Calu3 (cell line): ENCODE measurements at regions not wholly inside any gene's neighbourhood (a gene's known extent, or its start where the extent isn't known, plus 50 kb on each side); places are given as distances from the start of the nearest gene placed in this dataset.

Source experiments
- BruUV-seq: library from RNA; stranded (reverse); fragments of 400-500 nt; replicated peaks from 2 replicates; lab custom pipeline; 2021; lab: Mats Ljungman, UMichigan
- CTCF ChIA-PET: fragments of 300-600 bp; sonication (Branson Sonifier 250); formaldehyde crosslinking; loops from one replicate; lab custom pipeline; 2022; ENCODE audit warnings: antibody characterized with exemption; lab: Charles Lee
- DNase-seq: peaks from one replicate; pipeline ENCODE4 v3.0.0; 2022
- H3K27ac Mint-ChIP-seq: one replicate; pipeline ENCODE4 v1.8.0; 2022; ENCODE audit warnings: mixed read lengths; ENCODE audit not compliant: unreplicated experiment
- H3K27me3 Mint-ChIP-seq: one replicate; pipeline ENCODE4 v1.8.0; 2022; ENCODE audit warnings: mixed read lengths; ENCODE audit not compliant: unreplicated experiment
- H3K36me3 Mint-ChIP-seq: one replicate; pipeline ENCODE4 v1.8.0; 2022; ENCODE audit warnings: mild to moderate bottlenecking, moderate library complexity, mixed read lengths; ENCODE audit not compliant: insufficient read depth, unreplicated experiment
- H3K4me1 Mint-ChIP-seq: one replicate; pipeline ENCODE4 v1.8.0; 2022; ENCODE audit warnings: mild to moderate bottlenecking, low read depth, mixed read lengths; ENCODE audit not compliant: unreplicated experiment
- H3K4me3 Mint-ChIP-seq: one replicate; pipeline ENCODE4 v1.8.0; 2022; ENCODE audit warnings: mild to moderate bottlenecking, low read depth, moderate library complexity, mixed read lengths; ENCODE audit not compliant: unreplicated experiment
- H3K9me3 Mint-ChIP-seq: one replicate; pipeline ENCODE4 v1.8.0; 2022; ENCODE audit warnings: low read depth, mixed read lengths; ENCODE audit not compliant: unreplicated experiment
- intact Hi-C: fragments of 100-400 bp; cut with micrococcal nuclease; formaldehyde crosslinking; loops from one replicate; pipeline ENCODE4 v1.10.0; 2022; ENCODE audit not compliant: unreplicated experiment
- TF ChIP-seq, protein P1 (sequence below): fragments of 200-600 bp; IDR thresholded peaks from one replicate; pipeline ENCODE4 v1.8.0; 2022; ENCODE audit warnings: antibody characterized with exemption; ENCODE audit not compliant: unreplicated experiment

DNA sequence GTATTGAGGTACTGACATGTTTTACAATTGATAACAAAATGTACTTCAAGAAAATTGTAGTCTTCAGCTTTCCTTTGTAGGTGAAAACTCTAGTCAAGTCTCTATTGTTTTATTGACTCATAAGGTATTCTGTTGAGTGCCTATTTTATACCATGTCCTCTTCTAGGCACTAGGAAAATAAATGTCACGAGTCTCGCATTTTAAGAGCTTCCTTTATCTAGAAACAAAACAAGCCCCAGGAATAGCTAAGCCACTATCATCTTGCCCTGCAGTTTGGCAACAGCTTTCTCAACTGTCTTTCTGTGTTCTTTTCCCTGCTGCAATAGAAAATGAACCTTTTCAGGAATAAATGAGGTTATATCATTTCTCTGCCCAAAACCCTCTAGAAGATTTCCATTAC is 288.5 kb upstream of the NEGR1 start:
- Mint-ChIP-seq H3K27ac (no peak overlapping the region), H3K4me1 (no peaks in the 10 kb centered on the region), H3K9me3 (no peaks in the 10 kb centered on the region), H3K36me3 (no peaks in the 10 kb centered on the region), H3K27me3 (no peaks in the 10 kb centered on the region), H3K4me3 (no peak overlapping the region)
- CTCF ChIA-PET = no interaction called here
- TF ChIP-seq, protein P1, sequence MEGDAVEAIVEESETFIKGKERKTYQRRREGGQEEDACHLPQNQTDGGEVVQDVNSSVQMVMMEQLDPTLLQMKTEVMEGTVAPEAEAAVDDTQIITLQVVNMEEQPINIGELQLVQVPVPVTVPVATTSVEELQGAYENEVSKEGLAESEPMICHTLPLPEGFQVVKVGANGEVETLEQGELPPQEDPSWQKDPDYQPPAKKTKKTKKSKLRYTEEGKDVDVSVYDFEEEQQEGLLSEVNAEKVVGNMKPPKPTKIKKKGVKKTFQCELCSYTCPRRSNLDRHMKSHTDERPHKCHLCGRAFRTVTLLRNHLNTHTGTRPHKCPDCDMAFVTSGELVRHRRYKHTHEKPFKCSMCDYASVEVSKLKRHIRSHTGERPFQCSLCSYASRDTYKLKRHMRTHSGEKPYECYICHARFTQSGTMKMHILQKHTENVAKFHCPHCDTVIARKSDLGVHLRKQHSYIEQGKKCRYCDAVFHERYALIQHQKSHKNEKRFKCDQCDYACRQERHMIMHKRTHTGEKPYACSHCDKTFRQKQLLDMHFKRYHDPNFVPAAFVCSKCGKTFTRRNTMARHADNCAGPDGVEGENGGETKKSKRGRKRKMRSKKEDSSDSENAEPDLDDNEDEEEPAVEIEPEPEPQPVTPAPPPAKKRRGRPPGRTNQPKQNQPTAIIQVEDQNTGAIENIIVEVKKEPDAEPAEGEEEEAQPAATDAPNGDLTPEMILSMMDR = no peak
- no TSS peak for BruUV-seq
- intact Hi-C loops = no loop called here
- no peak for DNase-seq

DNA sequence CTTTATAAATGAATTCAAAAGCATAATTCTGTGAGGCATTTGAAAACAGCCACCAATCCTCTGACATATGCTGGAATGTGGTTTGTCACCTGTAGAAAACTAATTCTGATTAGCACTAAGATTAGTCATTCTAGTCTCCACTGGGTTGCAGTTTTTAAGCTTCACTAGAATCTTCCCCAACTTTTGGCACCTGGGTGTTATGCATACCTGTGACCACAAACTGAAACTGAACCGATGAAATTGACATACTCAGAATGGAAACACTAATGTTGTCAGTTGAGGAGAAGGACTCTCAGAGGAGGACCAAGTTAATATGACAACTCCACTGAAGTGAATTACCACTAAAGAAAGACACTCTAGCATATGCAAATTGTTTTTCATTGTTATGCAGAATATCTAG is 285.8 kb upstream of the NEGR1 start:
- intact Hi-C loops = no loop called here
- no peaks in the 10 kb centered on the region for H3K27me3 Mint-ChIP-seq
- no TSS peak for BruUV-seq
- DNase-seq = no peak
- no peak overlapping the region for H3K27ac Mint-ChIP-seq
- TF ChIP-seq, protein P1 = no peak
- H3K4me1 Mint-ChIP-seq = no peaks in the 10 kb centered on the region
- CTCF ChIA-PET = interaction anchor here (0.6 kb wide), 1 partner anchor 189 kb away, joined by 3 read pairs; no protein-coding TSS in a partner anchor
- H3K36me3 Mint-ChIP-seq = no peaks in the 10 kb centered on the region
- no peak overlapping the region for H3K4me3 Mint-ChIP-seq
- H3K9me3 Mint-ChIP-seq = no peaks in the 10 kb centered on the region

DNA sequence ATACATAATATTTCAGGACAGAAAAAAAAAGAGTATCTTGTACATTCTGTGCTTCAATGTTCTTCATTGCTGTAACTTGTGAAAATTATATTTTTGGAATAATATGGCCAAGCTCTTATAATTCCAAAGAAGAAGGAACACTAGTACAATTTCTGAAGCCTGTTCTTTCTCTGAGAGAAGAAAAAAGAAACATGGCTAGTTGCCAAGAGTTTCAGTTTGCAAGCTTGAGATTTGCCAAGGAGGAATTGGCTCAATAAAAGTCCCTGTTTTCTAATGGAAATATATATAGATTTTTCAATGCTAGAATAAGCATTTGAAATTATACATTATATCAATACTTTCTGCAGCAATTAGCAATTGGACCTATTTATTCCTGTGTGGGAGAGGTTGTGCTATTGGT is 285.2 kb upstream of the NEGR1 start:
- Mint-ChIP-seq H3K36me3 (no peaks in the 10 kb centered on the region), H3K27ac (no peak overlapping the region), H3K4me3 (no peak overlapping the region), H3K27me3 (no peaks in the 10 kb centered on the region), H3K9me3 (no peaks in the 10 kb centered on the region), H3K4me1 (no peaks in the 10 kb centered on the region)
- no peak for DNase-seq
- TF ChIP-seq, protein P1 = no peak
- intact Hi-C loops = no loop called here
- BruUV-seq = no TSS peak
- CTCF ChIA-PET = interaction anchor here (0.5 to 0.7 kb wide), 3 partner anchors 17 to 237 kb away, joined by 3 to 4 read pairs (median 3); no protein-coding TSS in a partner anchor

DNA sequence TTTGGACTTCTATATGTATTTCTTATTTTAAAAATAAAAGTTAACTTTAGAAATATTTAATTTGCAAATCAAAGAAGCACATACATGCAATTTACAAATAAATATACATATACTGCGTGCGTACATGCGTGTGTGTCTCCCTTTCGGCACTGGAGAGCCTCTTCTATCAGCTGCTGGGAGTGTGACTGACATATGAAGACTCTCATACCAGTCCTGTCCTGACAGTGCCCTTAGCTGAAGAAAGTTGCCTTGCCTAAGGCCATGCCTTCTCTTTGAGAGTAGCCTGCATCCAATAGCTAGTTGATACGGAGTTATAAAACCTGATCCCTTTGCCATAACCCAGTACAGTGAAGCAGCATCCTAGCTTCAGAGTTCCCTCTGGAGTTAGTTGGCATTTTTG is 282.4 kb upstream of the NEGR1 start:
- BruUV-seq = no TSS peak
- no peak overlapping the region for H3K27ac Mint-ChIP-seq
- DNase-seq = no peak
- H3K36me3 Mint-ChIP-seq = no peaks in the 10 kb centered on the region
- no peaks in the 10 kb centered on the region for H3K4me1 Mint-ChIP-seq
- no peak overlapping the region for H3K4me3 Mint-ChIP-seq
- CTCF ChIA-PET = interaction anchor here (0.7 kb wide), 1 partner anchor 1405 kb away, joined by 3 read pairs; no protein-coding TSS in a partner anchor
- TF ChIP-seq, protein P1 = no peak
- H3K27me3 Mint-ChIP-seq = no peaks in the 10 kb centered on the region
- intact Hi-C loops = no loop called here
- no peaks in the 10 kb centered on the region for H3K9me3 Mint-ChIP-seq
